ENCODE measurements at regions not wholly inside any gene's neighbourhood (a gene's known extent, or its start where the extent isn't known, plus 50 kb on each side); places are given as distances from the start of the nearest gene placed in this dataset.

DNA sequence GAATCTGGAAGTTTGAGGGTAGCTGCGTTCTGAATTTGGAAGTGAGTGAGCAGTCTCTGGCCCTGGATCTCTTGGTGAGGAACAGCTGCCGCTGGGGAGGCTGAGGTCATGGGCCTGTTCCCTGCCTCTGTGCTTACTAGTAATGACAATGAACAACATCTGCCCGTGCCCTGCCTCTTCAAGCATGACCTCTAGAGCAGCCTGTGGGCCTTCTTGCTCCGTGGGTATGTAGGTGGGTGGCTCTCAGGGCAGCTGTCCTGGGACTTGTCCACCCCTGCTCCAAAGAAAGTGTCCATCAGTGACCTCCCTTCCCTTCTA is 186.2 kb downstream of the CXCL12 start:
- Histone ChIP-seq H2BK5ac (ENCODE audit: low read depth, low read length) (no peak overlapping the region), H4K5ac (ENCODE audit: insufficient read length, low read depth, low read length) (no peak overlapping the region), H2BK120ac (replicated peaks; ENCODE audit: low read depth, low read length) (no peak overlapping the region), H3K4ac (replicated peaks; ENCODE audit: insufficient read length, low read depth, low read length) (no peak overlapping the region), H2AK5ac (ENCODE audit: low read depth, low read length) (no peak overlapping the region), H3K56ac (replicated peaks; ENCODE audit: insufficient read length, low read depth, low read length) (no peak overlapping the region), H3K4me1 (replicated peaks in 1 of 4; ENCODE audit: control insufficient read depth in 3 of 4, insufficient read depth in 4 of 4, low read length in 3 of 4) (no peaks in the 10 kb centered on the region), H3K14ac (ENCODE audit: insufficient read length) (no peak overlapping the region), H2BK15ac (ENCODE audit: low read length) (no peak overlapping the region), H3K23ac (ENCODE audit: insufficient read length) (no peak overlapping the region), H2BK20ac (ENCODE audit: low read length) (no peak overlapping the region), H3K36me3 (ENCODE audit: control insufficient read depth in 2 of 4, insufficient read depth in 4 of 4, low read length in 3 of 4) (no peaks in the 10 kb centered on the region), H4K91ac (replicated peaks; ENCODE audit: insufficient read length, low read length) (no peak overlapping the region), H3K18ac (ENCODE audit: extremely low read depth, low read length) (no peak overlapping the region), H3K79me2 (ENCODE audit: control insufficient read depth in 1 of 2, insufficient read depth in 2 of 2, low read length in 2 of 2) (no peaks in the 10 kb centered on the region), H2BK12ac (ENCODE audit: low read depth, low read length) (no peak overlapping the region), H3K79me1 (ENCODE audit: low read depth, low read length) (no peaks in the 10 kb centered on the region), H3K27me3 (replicated peaks in 1 of 4; ENCODE audit: control insufficient read depth in 3 of 4, extremely low read depth in 1 of 4, insufficient read depth in 3 of 4, low read length in 3 of 4) (no peaks in the 10 kb centered on the region), H2AFZ (ENCODE audit: low read length) (no peak overlapping the region), H3K27ac (ENCODE audit: low read depth, low read length) (no peak overlapping the region), H3K23me2 (ENCODE audit: low read depth, low read length) (no peaks in the 10 kb centered on the region), H4K8ac (ENCODE audit: extremely low read depth, insufficient read depth, low read length) (no peak overlapping the region), H3K4me3 (ENCODE audit: extremely low read depth in 1 of 4, insufficient read depth in 2 of 4, low read depth in 3 of 4, low read length in 4 of 4) (no peak overlapping the region), H3K4me2 (ENCODE audit: insufficient read depth in 1 of 2, low read depth in 2 of 2, low read length in 2 of 2) (no peak overlapping the region), H4K20me1 (replicated peaks in 1 of 2; ENCODE audit: control insufficient read depth in 1 of 2, insufficient read depth in 2 of 2, low read length in 2 of 2) (no peaks in the 10 kb centered on the region), H3K9me3 (ENCODE audit: insufficient read depth in 2 of 2, low read depth in 1 of 2, low read length in 1 of 2) (no peaks in the 10 kb centered on the region), H3K9ac (replicated peaks in 1 of 4; ENCODE audit: extremely low read depth in 1 of 4, low read depth in 3 of 4, low read length in 3 of 4) (no peak overlapping the region)
- FAIRE-seq = no peak
- CTCF ChIA-PET (ENCODE audit: partially characterized antibody) = interaction anchor here (0.9 to 1.5 kb wide), 2 partner anchors 160 to 528 kb away, joined by 3 read pairs; no protein-coding TSS in a partner anchor
- 92% methylated on average over 4 of the region's 4 CpGs; no CpG with 5 or more reads in 1 of the 2 experiments for WGBS, 2 experiments (ENCODE audit: extremely low coverage in 1 of 2, insufficient coverage in 1 of 2, insufficient read length in 1 of 2, insufficient replicate concordance in 2 of 2, low coverage in 1 of 2, low lambda C conversion rate in 2 of 2, missing lambda C conversion rate in 1 of 2)
- no peak for TF ChIP-seq SIRT6 (IDR thresholded peaks at IDR 0.05; ENCODE audit: low read length)
- no peak for TF ChIP-seq TCF12 (IDR thresholded peaks at IDR 0.05; ENCODE audit: low read depth, low read length)
- no peak for TF ChIP-seq BRCA1 (IDR thresholded peaks at IDR 0.05; ENCODE audit: low read depth, low read length)
- TF ChIP-seq POLR2A (IDR thresholded peaks at IDR 0.05; ENCODE audit: control extremely low read depth in 1 of 2, low read depth in 2 of 2, low read length in 2 of 2) = no peak
- no peak for TF ChIP-seq JUN (IDR thresholded peaks at IDR 0.05; ENCODE audit: low read depth, low read length)
- TF ChIP-seq RAD21 (IDR thresholded peaks at IDR 0.05 in 1 of 2, conservative IDR thresholded peaks at IDR 0.05 in 1 of 2; ENCODE audit: low read depth in 2 of 2, low read length in 2 of 2) = no peak
- TF ChIP-seq CHD1 (IDR thresholded peaks at IDR 0.05; ENCODE audit: low read depth, low read length) = no peak
- TF ChIP-seq CTBP2 (IDR thresholded peaks at IDR 0.05; ENCODE audit: borderline replicate concordance, insufficient read depth, insufficient read length, low read length) = no peak
- no peak for TF ChIP-seq SIX5 (IDR thresholded peaks at IDR 0.05; ENCODE audit: low read depth, low read length)
- no peak for TF ChIP-seq FOSL1 (IDR thresholded peaks at IDR 0.05; ENCODE audit: insufficient read depth, low read depth, low read length)
- no peak for TF ChIP-seq EGR1 (IDR thresholded peaks at IDR 0.05; ENCODE audit: borderline replicate concordance, low read depth, low read length)
- no peak for TF ChIP-seq MAFK (IDR thresholded peaks at IDR 0.05; ENCODE audit: low read depth, low read length)
- no peak for TF ChIP-seq TEAD4 (IDR thresholded peaks at IDR 0.05; ENCODE audit: low read depth, low read length)
- DNase-seq (ENCODE audit: low read depth in 1 of 2, low spot score in 2 of 2) = no peak
- POLR2A ChIA-PET (ENCODE audit: partially characterized antibody) = no interaction called here

Data from H1 (cell line).